CD14-positive monocyte (primary cell): ENCODE measurements at regions not wholly inside any gene's neighbourhood (a gene's known extent, or its start where the extent isn't known, plus 50 kb on each side); places are given as distances from the start of the nearest gene placed in this dataset.
A peak's percentile ranks its signal among the peaks of the same experiment; 100 is the strongest.

Experiments
- DNase-seq, 3 donors: peaks; one replicate each; pipeline ENCODE4 v3.0.0-alpha.2; 2011 to 2022
- H2AFZ ChIP-seq: 2 replicates; pipeline ENCODE4 v1.6.0; 2012; ENCODE audit warnings: mild to moderate bottlenecking, low read depth, low read length, inconsistent platforms; ENCODE audit not compliant: insufficient read depth, poor library complexity, severe bottlenecking
- H3K27ac ChIP-seq, 2 donors: 1 replicate in 1 of 2; 2 replicates in 1 of 2; pipeline ENCODE4 v1.5.1; 2012 to 2013; ENCODE audit warnings: low read length in 2 of 2, control low read depth in 1 of 2, inconsistent platforms in 1 of 2, low read depth in 1 of 2, mild to moderate bottlenecking in 1 of 2
- H3K27me3 ChIP-seq, 2 donors: one replicate each; pipeline versions ENCODE4 v1.6.0 to v1.6.1; 2011 to 2013; ENCODE audit warnings: low read length in 2 of 2; ENCODE audit not compliant: control insufficient read depth in 2 of 2, insufficient read depth in 2 of 2
- H3K36me3 ChIP-seq, 2 donors: replicated peaks in 1 of 2; 1 replicate in 1 of 2; 2 replicates in 1 of 2; pipeline versions ENCODE4 v1.5.1 to v1.6.1; 2012 to 2013; ENCODE audit warnings: low read length in 2 of 2, control low read depth in 1 of 2, inconsistent platforms in 1 of 2, mild to moderate bottlenecking in 1 of 2; ENCODE audit not compliant: insufficient read depth in 2 of 2, control insufficient read depth in 1 of 2
- H3K4me1 ChIP-seq, 2 donors: 1 replicate in 1 of 2; 2 replicates in 1 of 2; pipeline versions ENCODE4 v1.5.1 to v1.6.1; 2012 to 2013; ENCODE audit warnings: low read length in 2 of 2, control low read depth in 1 of 2, inconsistent platforms in 1 of 2, mild to moderate bottlenecking in 1 of 2, moderate library complexity in 1 of 2; ENCODE audit not compliant: insufficient read depth in 2 of 2, control insufficient read depth in 1 of 2
- H3K4me2 ChIP-seq: replicated peaks from 2 replicates; pipeline ENCODE3; 2012; ENCODE audit warnings: low read length, moderate library complexity, mild to moderate bottlenecking; ENCODE audit not compliant: poor library complexity, severe bottlenecking; ENCODE audit errors: extremely low read depth
- H3K4me3 ChIP-seq, 3 experiments: fragments of 200-600 bp in 1 of 3; sonication (generic) in 1 of 3; replicated peaks in 1 of 3; 1 replicate in 2 of 3; 2 replicates in 1 of 3; pipeline ENCODE4 v1.5.1; 2011 to 2013; ENCODE audit warnings: low read length in 3 of 3, mild to moderate bottlenecking in 3 of 3, control low read depth in 2 of 3, low read depth in 2 of 3, inconsistent platforms in 1 of 3, moderate library complexity in 1 of 3
- H3K79me2 ChIP-seq: 2 replicates; pipeline ENCODE4 v1.6.0; 2012; ENCODE audit warnings: mild to moderate bottlenecking, control low read depth, inconsistent platforms, low read length, moderate library complexity; ENCODE audit not compliant: insufficient read depth
- H3K9ac ChIP-seq: 2 replicates; pipeline ENCODE4 v1.6.0; 2017; ENCODE audit warnings: low read length, mild to moderate bottlenecking; ENCODE audit not compliant: insufficient read depth, poor library complexity, severe bottlenecking
- H3K9me3 ChIP-seq, 2 donors: replicated peaks in 1 of 2; 1 replicate in 1 of 2; 2 replicates in 1 of 2; pipeline versions ENCODE4 v1.5.1 to v1.6.1; 2012 to 2013; ENCODE audit warnings: low read length in 2 of 2, control low read depth in 1 of 2; ENCODE audit not compliant: control insufficient read depth in 1 of 2, insufficient read depth in 1 of 2
- H4K20me1 ChIP-seq: 2 replicates; pipeline ENCODE4 v1.6.0; 2012; ENCODE audit warnings: mild to moderate bottlenecking, low read length, control low read depth, moderate library complexity; ENCODE audit not compliant: insufficient read depth
- H3K27ac Mint-ChIP-seq, 7 donors: one replicate each; pipeline ENCODE4 v1.8.0; 2020; ENCODE audit warnings: mild to moderate bottlenecking in 7 of 7, mixed read lengths in 7 of 7, moderate library complexity in 6 of 7, inconsistent platforms in 2 of 7
- H3K27me3 Mint-ChIP-seq, 3 donors: one replicate each; pipeline ENCODE4 v1.8.0; 2021 to 2022; ENCODE audit warnings: low read depth in 3 of 3, mild to moderate bottlenecking in 3 of 3, mixed read lengths in 3 of 3, moderate library complexity in 3 of 3, inconsistent platforms in 1 of 3
- H3K36me3 Mint-ChIP-seq, 2 donors: one replicate each; pipeline ENCODE4 v1.8.0; 2020; ENCODE audit warnings: mixed read lengths in 2 of 2, inconsistent platforms in 1 of 2, mild to moderate bottlenecking in 1 of 2
- H3K4me1 Mint-ChIP-seq: one replicate; pipeline ENCODE4 v1.8.0; 2020; ENCODE audit warnings: mild to moderate bottlenecking, mixed read lengths
- H3K4me3 Mint-ChIP-seq, 2 donors: one replicate each; pipeline ENCODE4 v1.8.0; 2020; ENCODE audit warnings: mild to moderate bottlenecking in 2 of 2, mixed read lengths in 2 of 2, moderate library complexity in 1 of 2
- H3K9me3 Mint-ChIP-seq, 7 donors: one replicate each; pipeline ENCODE4 v1.8.0; 2020 to 2022; ENCODE audit warnings: mixed read lengths in 7 of 7, mild to moderate bottlenecking in 6 of 7, moderate library complexity in 6 of 7, inconsistent platforms in 2 of 7
- CTCF ChIP-seq: fragments of 200-600 bp; IDR thresholded peaks from one replicate; pipeline ENCODE4 v1.8.0; 2022; ENCODE audit warnings: antibody characterized with exemption, mild to moderate bottlenecking
- WGBS: methylation state at CpG from one replicate; pipeline ENCODE4 v1.1.5; 2013; ENCODE audit warnings: missing lambda C conversion rate; ENCODE audit not compliant: insufficient coverage; 5-methylcytosine and 5-hydroxymethylcytosine counted together
- intact Hi-C, 2 donors: fragments of 100-400 bp; cut with micrococcal nuclease; formaldehyde crosslinking; loops; one replicate each; pipeline versions ENCODE4 v1.15.0 to v1.15.1; 2023

DNA sequence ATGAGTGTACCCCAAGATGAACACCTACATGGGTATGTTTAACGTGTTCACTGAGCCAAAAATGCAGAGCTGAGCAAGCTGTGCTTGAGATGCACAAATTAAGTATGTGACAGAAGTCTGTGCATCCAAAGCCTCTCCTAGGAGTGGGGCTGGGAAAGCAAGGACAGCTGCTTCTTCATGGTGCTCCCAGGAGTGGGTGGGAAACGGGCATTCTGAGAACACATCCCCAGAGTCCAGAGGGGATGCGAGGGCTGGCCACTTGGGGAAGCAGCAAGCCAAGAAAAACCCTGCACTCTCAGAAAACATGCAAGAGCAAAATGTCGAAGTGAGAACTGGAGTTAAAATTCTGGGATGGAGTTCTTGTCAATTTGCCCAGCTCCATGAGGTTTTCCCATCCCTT lies 414.3 kb downstream of the BCAT1 start:
- no peak overlapping the region for H2AFZ ChIP-seq
- H3K36me3 Mint-ChIP-seq, result no peaks in the 10 kb centered on the region

GRCh38 chr12:24533716-24534352 lies 415.1 kb downstream of the BCAT1 start:
- intact Hi-C loops, result no loop called here
- TF ChIP-seq CTCF, result no peak
- no CpG with 5 or more reads among the region's 3 CpGs for WGBS
- no peak overlapping the region for H3K4me2 ChIP-seq
- H3K27ac ChIP-seq, result no peak overlapping the region
- no peaks in the 10 kb centered on the region for H3K27me3 ChIP-seq
- H3K4me3 ChIP-seq, result no peak overlapping the region
- H3K36me3 ChIP-seq, result no peaks in the 10 kb centered on the region
- no peak overlapping the region for H3K4me3 Mint-ChIP-seq
- no peaks in the 10 kb centered on the region for H3K27me3 Mint-ChIP-seq
- H4K20me1 ChIP-seq, result no peaks in the 10 kb centered on the region
- H3K27ac Mint-ChIP-seq, result peak overlapping the region in 1 of 7 donors; percentile 20
- H3K79me2 ChIP-seq, result no peaks in the 10 kb centered on the region
- H3K9me3 ChIP-seq, result no peaks in the 10 kb centered on the region
- DNase-seq, result no peak
- H3K4me1 ChIP-seq, result no peaks in the 10 kb centered on the region
- H3K9me3 Mint-ChIP-seq, result peaks cover 0 to 5% (median 3%) of the 10 kb centered on the region in 7 donors
- H3K9ac ChIP-seq, result no peak overlapping the region
- H3K4me1 Mint-ChIP-seq, result no peaks in the 10 kb centered on the region
- no peak overlapping the region for H2AFZ ChIP-seq
- H3K36me3 Mint-ChIP-seq, result no peaks in the 10 kb centered on the region

More for the DNA sequence above, 414.3 kb downstream of the BCAT1 start:
- H3K4me2 ChIP-seq, result no peak overlapping the region
- H3K4me1 ChIP-seq, result no peaks in the 10 kb centered on the region
- H4K20me1 ChIP-seq, result no peaks in the 10 kb centered on the region
- H3K27me3 ChIP-seq, result no peaks in the 10 kb centered on the region
- no peak overlapping the region for H3K9ac ChIP-seq
- no peak overlapping the region for H3K27ac ChIP-seq
- TF ChIP-seq CTCF, result no peak
- Mint-ChIP-seq H3K4me3 (no peak overlapping the region), H3K9me3 (peaks cover 0 to 5% (median 2%) of the 10 kb centered on the region in 7 donors), H3K27ac (no peak overlapping the region), H3K27me3 (no peaks in the 10 kb centered on the region), H3K4me1 (no peaks in the 10 kb centered on the region)
- no peaks in the 10 kb centered on the region for H3K36me3 ChIP-seq
- H3K79me2 ChIP-seq, result no peaks in the 10 kb centered on the region
- no peak for DNase-seq
- H3K9me3 ChIP-seq, result no peaks in the 10 kb centered on the region
- intact Hi-C loops, result no loop called here
- H3K4me3 ChIP-seq, result no peak overlapping the region
- 92% methylated on average over 2 of the region's 4 CpGs for WGBS
